ENCODE measurements at regions not wholly inside any gene's neighbourhood (a gene's known extent, or its start where the extent isn't known, plus 50 kb on each side); places are given as distances from the start of the nearest gene placed in this dataset.

GRCh38 chr4:96264941-96265463, 425.1 kb downstream of the PDHA2 start:
- CTCF ChIA-PET: interaction anchor here (1.1 kb wide), 1 partner anchor 9 kb away, joined by 8 read pairs; no protein-coding TSS in a partner anchor
- no peak for FAIRE-seq
- DNase-seq (ENCODE audit: low read depth, low spot score): no peak
- BruUV-seq (replicated peaks): no TSS peak
- Histone ChIP-seq H3K4me3 (replicated peaks in 1 of 3; ENCODE audit: insufficient read depth in 1 of 3, low read depth in 1 of 3, low read length in 3 of 3) (no peak overlapping the region), H3K4me1 (ENCODE audit: control insufficient read depth, extremely low read depth, insufficient read depth, low read length) (no peaks in the 10 kb centered on the region), H3K9me3 (replicated peaks; ENCODE audit: control insufficient read depth, insufficient read depth, low read length) (no peaks in the 10 kb centered on the region), H3K36me3 (ENCODE audit: control insufficient read depth in 2 of 2, extremely low read depth in 1 of 2, insufficient read depth in 2 of 2, low read length in 2 of 2) (no peaks in the 10 kb centered on the region), H3K79me2 (ENCODE audit: control insufficient read depth, insufficient read depth, low read length) (no peaks in the 10 kb centered on the region), H2AFZ (ENCODE audit: low read depth, low read length) (no peak overlapping the region), H3K9me1 (replicated peaks; ENCODE audit: control insufficient read depth, extremely low read depth, insufficient read depth, low read length) (no peaks in the 10 kb centered on the region), H3K4me2 (ENCODE audit: insufficient read depth, low read length) (no peak overlapping the region), H3K9ac (replicated peaks; ENCODE audit: extremely low read depth, insufficient read depth, low read length) (no peak overlapping the region), H3K27me3 (ENCODE audit: control insufficient read depth in 2 of 2, insufficient read depth in 2 of 2, low read length in 2 of 2) (no peaks in the 10 kb centered on the region), H3K27ac (ENCODE audit: insufficient read depth, low read depth, low read length) (no peak overlapping the region), H4K20me1 (replicated peaks; ENCODE audit: control insufficient read depth, extremely low read depth, insufficient read depth, low read length) (no peaks in the 10 kb centered on the region)
- dilution Hi-C loops (cut with MboI; ENCODE audit: extremely low pct_ligation_motif_present, low sequenced_read_pairs): no loop called here
- POLR2A ChIA-PET: no interaction called here
- intact Hi-C loops (cut with micrococcal nuclease): no loop called here
- TF ChIP-seq JUN (IDR thresholded peaks at IDR 0.05; ENCODE audit: borderline replicate concordance, insufficient read depth, insufficient read length, low read depth) (no peak), CTCF (IDR thresholded peaks at IDR 0.05; ENCODE audit: extremely low read depth in 1 of 2, insufficient read depth in 1 of 2, low read depth in 1 of 2, low read length in 2 of 2) (no peak), GATA2 (IDR thresholded peaks at IDR 0.05; ENCODE audit: insufficient read depth, insufficient read length, low read depth, low read length) (no peak), MAX (IDR thresholded peaks at IDR 0.05; ENCODE audit: insufficient read depth, insufficient read length) (no peak), FOS (IDR thresholded peaks at IDR 0.05; ENCODE audit: borderline replicate concordance, insufficient read depth, low read length) (no peak), POLR2AphosphoS5 (IDR thresholded peaks at IDR 0.05; ENCODE audit: insufficient read depth, low read depth, low read length) (no peak), EZH2 (IDR thresholded peaks at IDR 0.05; ENCODE audit: borderline replicate concordance, low read depth, low read length, severe bottlenecking) (no peak), MYC (IDR thresholded peaks at IDR 0.05; ENCODE audit: low read depth, low read length) (no peak), POLR2A (IDR thresholded peaks at IDR 0.05; ENCODE audit: low read depth, low read length) (no peak)
